OCI-LY1 (cell line): ENCODE measurements at regions not wholly inside any gene's neighbourhood (a gene's known extent, or its start where the extent isn't known, plus 50 kb on each side); places are given as distances from the start of the nearest gene placed in this dataset.

Experiments used
- H2AFZ ChIP-seq: fragments of 200-600 bp; sonication (generic), shearing (Covaris generic); 2 replicates; pipeline ENCODE4 v1.6.0; 2014; ENCODE audit warnings: antibody characterized with exemption, mild to moderate bottlenecking, low read length
- H3F3A ChIP-seq: fragments of 200-600 bp; sonication (generic), shearing (Covaris generic); 2 replicates; pipeline ENCODE4 v1.6.0; 2014; ENCODE audit warnings: mild to moderate bottlenecking, antibody characterized with exemption, low read length, moderate library complexity; ENCODE audit not compliant: insufficient read depth
- H3K27ac ChIP-seq: fragments of 200-600 bp; sonication (generic); 2 replicates; pipeline ENCODE4 v1.5.1; 2014; ENCODE audit warnings: low read length, mixed run types, mild to moderate bottlenecking, low read depth; ENCODE audit not compliant: poor library complexity, severe bottlenecking
- H3K27me3 ChIP-seq: fragments of 200-600 bp; sonication (generic); 2 replicates; pipeline ENCODE4 v1.6.0; 2014; ENCODE audit warnings: antibody characterized with exemption, mild to moderate bottlenecking, low read length, moderate library complexity; ENCODE audit not compliant: insufficient read depth
- H3K36me3 ChIP-seq: fragments of 200-600 bp; sonication (generic); 2 replicates; pipeline ENCODE4 v1.6.1; 2014; ENCODE audit warnings: mild to moderate bottlenecking, antibody characterized with exemption, low read length, moderate library complexity, mixed read lengths; ENCODE audit not compliant: insufficient read depth
- H3K4me1 ChIP-seq: fragments of 200-600 bp; sonication (generic); 2 replicates; pipeline ENCODE4 v1.5.1; 2014; ENCODE audit warnings: mild to moderate bottlenecking, low read length, moderate library complexity; ENCODE audit not compliant: insufficient read depth, severe bottlenecking
- H3K4me2 ChIP-seq: fragments of 200-600 bp; sonication (generic), shearing (Covaris generic); 2 replicates; pipeline ENCODE4 v1.6.1; 2014; ENCODE audit warnings: low read length
- H3K4me3 ChIP-seq: fragments of 200-600 bp; sonication (generic); 2 replicates; pipeline ENCODE4 v1.5.1; 2014; ENCODE audit warnings: low read length, low read depth, mild to moderate bottlenecking, mixed read lengths; ENCODE audit not compliant: poor library complexity, severe bottlenecking
- H3K79me2 ChIP-seq: fragments of 200-600 bp; shearing (Covaris generic); 2 replicates; pipeline ENCODE4 v1.6.1; 2016; ENCODE audit warnings: mixed run types, low read length, mixed read lengths; ENCODE audit not compliant: insufficient read depth
- H3K9ac ChIP-seq: fragments of 200-600 bp; sonication (generic), shearing (Covaris generic); 2 replicates; pipeline ENCODE4 v1.6.1; 2014; ENCODE audit warnings: mild to moderate bottlenecking, low read length, mixed read lengths
- H3K9me2 ChIP-seq: fragments of 200-600 bp; sonication (generic), shearing (Covaris generic); 2 replicates; pipeline ENCODE4 v1.6.1; 2014; ENCODE audit warnings: low read depth, mild to moderate bottlenecking, low read length, mixed read lengths
- H3K9me3 ChIP-seq: fragments of 200-600 bp; shearing (Covaris generic); 2 replicates; pipeline ENCODE4 v1.6.1; 2014; ENCODE audit warnings: low read length, mixed read lengths
- H4K20me1 ChIP-seq: fragments of 200-600 bp; sonication (generic), shearing (Covaris generic); 2 replicates; pipeline ENCODE4 v1.6.0; 2016; ENCODE audit warnings: mild to moderate bottlenecking, low read length; ENCODE audit not compliant: insufficient read depth
- CTCF ChIP-seq: fragments of 200-600 bp; sonication (generic), shearing (Covaris generic); IDR thresholded peaks from 2 replicates; pipeline ENCODE4 v1.5.1; 2017; ENCODE audit warnings: mild to moderate bottlenecking, antibody characterized with exemption, low read length, moderate library complexity, mixed read lengths
- EZH2 ChIP-seq: fragments of 200-600 bp; sonication (generic), shearing (Covaris generic); IDR thresholded peaks from 2 replicates; pipeline ENCODE4 v1.8.0; 2017; ENCODE audit warnings: borderline replicate concordance, mixed run types, mild to moderate bottlenecking, antibody characterized with exemption, low read length, moderate library complexity, mixed read lengths

- no peaks in the 10 kb centered on the region for H4K20me1 ChIP-seq
- H3K4me2 ChIP-seq: no peak overlapping the region
- H3K36me3 ChIP-seq: no peaks in the 10 kb centered on the region
- no peak overlapping the region for H3K4me3 ChIP-seq
- H2AFZ ChIP-seq: no peak overlapping the region
- no peak overlapping the region for H3K9ac ChIP-seq
- H3F3A ChIP-seq: no peaks in the 10 kb centered on the region
- no peaks in the 10 kb centered on the region for H3K9me2 ChIP-seq
- no peaks in the 10 kb centered on the region for H3K79me2 ChIP-seq
- no peaks in the 10 kb centered on the region for H3K27me3 ChIP-seq
- TF ChIP-seq EZH2 (no peak), CTCF (no peak)
- H3K27ac ChIP-seq: no peak overlapping the region
- no peaks in the 10 kb centered on the region for H3K4me1 ChIP-seq
- H3K9me3 ChIP-seq: no peaks in the 10 kb centered on the region
Observed at GRCh38 chr20:6887966-6888365, 120.5 kb downstream of the BMP2 start.

DNA sequence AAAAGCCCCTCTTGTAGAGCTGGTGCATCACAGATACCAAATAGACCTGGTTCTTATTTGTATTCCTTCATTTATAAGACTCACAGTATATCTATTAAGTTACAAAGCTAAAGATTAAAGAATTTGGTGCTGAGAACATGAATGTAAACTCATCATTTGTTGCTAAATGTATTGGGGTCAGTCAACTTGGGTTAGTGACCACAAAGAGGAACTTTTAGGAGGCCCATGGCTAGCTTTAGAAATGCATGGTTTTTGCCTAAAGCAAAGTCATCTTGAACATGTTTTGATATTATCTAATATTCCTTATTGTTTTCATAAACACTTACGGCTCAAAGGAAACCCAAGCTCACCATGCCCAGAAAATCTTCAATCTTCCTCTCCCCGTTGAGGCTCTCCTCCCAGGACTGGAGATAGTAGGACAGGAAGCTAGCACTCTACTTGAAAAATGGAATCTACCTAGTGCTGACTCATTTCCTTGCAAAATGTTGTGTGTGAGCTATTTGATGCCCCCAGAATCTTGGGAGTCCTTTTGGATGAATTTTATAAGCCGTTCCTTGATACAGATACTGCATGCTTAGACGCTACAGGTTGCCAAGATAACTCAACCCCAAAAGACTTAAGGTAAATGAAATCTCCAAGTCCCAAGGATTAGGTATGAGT, 121.4 kb downstream of the BMP2 start:
- TF ChIP-seq CTCF: no peak
- no peak for TF ChIP-seq EZH2
- Histone ChIP-seq H3K4me2 (no peak overlapping the region), H4K20me1 (no peaks in the 10 kb centered on the region), H3F3A (no peaks in the 10 kb centered on the region), H3K9ac (no peak overlapping the region), H3K79me2 (no peaks in the 10 kb centered on the region), H3K27ac (no peak overlapping the region), H3K36me3 (no peaks in the 10 kb centered on the region), H3K9me2 (no peaks in the 10 kb centered on the region), H3K4me3 (no peak overlapping the region), H2AFZ (no peak overlapping the region), H3K27me3 (no peaks in the 10 kb centered on the region), H3K4me1 (no peaks in the 10 kb centered on the region), H3K9me3 (no peaks in the 10 kb centered on the region)

GRCh38 chr20:6892724-6893123, 125.2 kb downstream of the BMP2 start:
- TF ChIP-seq CTCF (no peak), EZH2 (no peak)
- no peak overlapping the region for H3K9ac ChIP-seq
- no peak overlapping the region for H3K27ac ChIP-seq
- H2AFZ ChIP-seq: no peak overlapping the region
- no peaks in the 10 kb centered on the region for H4K20me1 ChIP-seq
- no peaks in the 10 kb centered on the region for H3K9me2 ChIP-seq
- no peaks in the 10 kb centered on the region for H3K4me1 ChIP-seq
- H3K27me3 ChIP-seq: no peaks in the 10 kb centered on the region
- H3K36me3 ChIP-seq: no peaks in the 10 kb centered on the region
- no peaks in the 10 kb centered on the region for H3K79me2 ChIP-seq
- H3K4me3 ChIP-seq: no peak overlapping the region
- no peaks in the 10 kb centered on the region for H3K9me3 ChIP-seq
- no peaks in the 10 kb centered on the region for H3F3A ChIP-seq
- H3K4me2 ChIP-seq: no peak overlapping the region
